ENCODE measurements at regions not wholly inside any gene's neighbourhood (a gene's known extent, or its start where the extent isn't known, plus 50 kb on each side); places are given as distances from the start of the nearest gene placed in this dataset.
"Not testable (repeated sequence)": the region's sequence is repeated elsewhere in the genome, so short reads cannot be mapped to it uniquely, and the experiment has no call there.

GRCh38 chr3:152773633-152774032 lies 61.3 kb upstream of the P2RY1 start:
- TF ChIP-seq CTCF (IDR thresholded peaks at IDR 0.05; ENCODE audit: borderline replicate concordance, insufficient read depth, low read depth, low read length), result no peak
- no peak overlapping the region for H3K4me3 ChIP-seq (ENCODE audit: low read depth, low read length)

GRCh38 chr3:152774230-152774629 lies 60.7 kb upstream of the P2RY1 start:
- H3K4me3 ChIP-seq (ENCODE audit: low read depth, low read length), result not testable (repeated sequence)

- no peak overlapping the region for H3K4me3 ChIP-seq (ENCODE audit: low read depth, low read length)
- TF ChIP-seq CTCF (IDR thresholded peaks at IDR 0.05; ENCODE audit: borderline replicate concordance, insufficient read depth, low read depth, low read length), result no peak
These were observed 56.9 kb upstream of the P2RY1 start for GRCh38 chr3:152778022-152778421.

- no peak overlapping the region for H3K4me3 ChIP-seq (ENCODE audit: low read depth, low read length)
- TF ChIP-seq CTCF (IDR thresholded peaks at IDR 0.05; ENCODE audit: borderline replicate concordance, insufficient read depth, low read depth, low read length), result no peak
These were observed 55.3 kb upstream of the P2RY1 start for GRCh38 chr3:152779653-152780052.

GRCh38 chr3:152780553-152780952 lies 54.4 kb upstream of the P2RY1 start:
- TF ChIP-seq CTCF (IDR thresholded peaks at IDR 0.05; ENCODE audit: borderline replicate concordance, insufficient read depth, low read depth, low read length), result no peak
- no peak overlapping the region for H3K4me3 ChIP-seq (ENCODE audit: low read depth, low read length)

GRCh38 chr3:152785051-152785450 lies 49.9 kb upstream of the P2RY1 start:
- no peak for TF ChIP-seq CTCF (IDR thresholded peaks at IDR 0.05; ENCODE audit: borderline replicate concordance, insufficient read depth, low read depth, low read length)
- H3K4me3 ChIP-seq (ENCODE audit: low read depth, low read length), result no peak overlapping the region
